Stimulated activated CD4-positive, alpha-beta T cell treated with anti-CD3 and anti-CD28 coated beads, TNF-alpha, amount 100 ng/mL, for 24 hours (primary cell): ENCODE measurements at regions not wholly inside any gene's neighbourhood (a gene's known extent, or its start where the extent isn't known, plus 50 kb on each side); places are given as distances from the start of the nearest gene placed in this dataset.

Experiments used
- DNase-seq, 3 experiments: peaks; one replicate each; pipeline ENCODE4 v3.0.0-alpha.2; 2020; ENCODE audit warnings: low read depth in 3 of 3

DNA sequence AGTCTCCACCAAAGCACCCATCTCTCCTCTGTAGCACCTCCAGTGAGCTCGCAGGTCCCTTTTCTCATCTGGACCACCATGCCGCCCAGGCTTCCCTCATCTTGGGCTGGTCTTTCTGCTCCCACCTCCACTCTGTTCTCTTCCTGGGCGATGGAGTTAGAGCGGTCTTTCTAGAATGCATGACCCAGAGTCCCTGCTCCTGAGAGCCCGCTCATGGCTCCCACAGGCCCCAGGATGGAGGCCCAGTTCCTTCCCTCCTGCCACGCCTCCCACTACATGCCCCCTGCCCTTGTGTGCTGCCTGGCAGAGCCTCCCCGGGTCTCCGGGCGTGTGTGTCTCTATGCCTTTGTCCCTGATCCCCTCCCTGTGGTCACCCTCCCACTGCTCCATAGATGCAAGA, 100.7 kb upstream of the RTL1 start:
- no peak for DNase-seq

DNA sequence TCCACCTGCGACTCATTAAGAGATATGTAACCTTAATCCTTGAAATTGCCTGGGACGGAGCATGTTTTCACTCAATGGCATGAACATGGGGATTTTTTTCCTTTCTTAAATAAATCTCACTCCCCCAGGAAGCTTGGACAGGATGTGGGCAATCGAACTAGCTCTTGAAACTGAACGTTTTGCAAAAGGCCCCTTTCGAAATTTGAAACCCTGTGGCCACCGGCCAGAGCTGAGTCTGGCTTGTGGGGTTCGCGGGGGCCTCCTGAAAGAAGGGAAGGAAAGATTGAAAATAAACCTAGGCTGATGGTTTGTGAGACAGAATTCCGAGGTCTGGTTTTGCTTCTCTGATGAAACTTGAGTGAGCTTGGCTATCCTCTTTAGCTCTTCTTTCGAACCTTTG, 101.4 kb upstream of the RTL1 start:
- no peak for DNase-seq

DNA sequence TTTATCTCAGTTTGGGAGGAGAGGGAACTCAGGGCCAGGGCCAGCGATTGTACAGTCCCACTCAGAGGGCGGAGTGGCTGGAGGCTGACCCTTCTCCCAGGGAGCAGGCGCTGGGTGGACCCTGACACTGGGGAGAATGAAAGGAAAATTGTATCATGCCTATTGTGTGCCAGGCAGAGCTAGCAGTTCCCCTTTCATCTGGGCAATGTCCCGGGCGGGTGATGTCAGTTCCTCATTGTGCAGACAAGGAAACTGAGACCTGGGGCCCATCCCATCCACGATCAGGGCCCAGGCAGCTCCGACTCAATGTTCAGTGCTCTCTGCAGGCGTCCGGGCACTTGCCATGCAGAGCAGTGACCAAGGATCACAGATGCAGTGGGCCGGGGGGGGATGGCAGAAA, 101.9 kb upstream of the RTL1 start:
- no peak for DNase-seq

DNA sequence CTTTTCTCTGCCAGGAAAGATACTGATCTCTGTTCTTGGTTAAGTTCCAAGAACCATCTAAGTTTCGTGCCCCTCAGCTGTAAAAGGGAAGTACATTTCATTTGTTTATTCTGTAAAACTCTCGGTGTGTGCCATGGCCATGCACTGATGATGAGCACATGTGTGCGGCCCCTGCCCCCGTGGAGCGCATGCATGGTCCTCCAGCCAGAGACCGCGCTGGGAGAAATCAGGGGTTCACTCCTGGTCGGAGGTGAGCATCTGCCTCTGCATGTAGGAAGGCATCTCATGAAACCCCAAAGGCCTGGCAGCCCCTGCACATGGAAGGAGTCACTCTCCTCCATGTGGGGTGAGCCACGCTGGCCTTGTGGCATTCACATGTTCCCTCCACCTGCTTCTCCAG, 102.5 kb upstream of the RTL1 start:
- no peak for DNase-seq

DNA sequence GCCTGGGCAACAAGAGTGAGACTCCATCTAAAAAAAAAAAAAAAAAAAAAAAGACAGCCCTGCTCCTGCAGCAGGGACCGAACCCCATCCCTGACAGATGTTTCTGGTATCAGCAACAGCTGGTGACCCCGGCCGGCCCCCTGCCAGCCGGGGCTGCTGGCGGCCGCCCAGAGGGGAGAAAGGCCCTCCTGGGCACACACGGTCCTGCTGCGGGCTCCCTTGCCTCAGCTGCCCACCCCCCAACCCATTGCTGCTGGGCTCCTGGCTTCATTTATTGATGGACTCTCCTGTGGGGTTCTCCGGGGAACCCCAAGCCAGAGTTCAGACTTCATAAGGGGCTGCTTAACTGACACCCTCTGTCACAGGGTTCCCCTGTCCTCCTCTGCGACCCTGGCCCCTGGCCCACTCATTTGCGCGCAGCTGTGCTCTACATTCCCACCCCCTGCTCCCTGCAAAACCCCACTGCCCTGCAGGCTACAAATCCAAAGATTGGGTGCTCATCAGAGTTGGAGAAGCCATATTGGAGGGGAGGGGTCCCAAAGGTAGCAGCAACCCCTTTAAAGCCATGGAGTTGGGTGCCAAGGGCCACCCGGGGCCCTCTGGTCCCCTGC, 103.6 kb upstream of the RTL1 start:
- DNase-seq, result no peak

- DNase-seq, result no peak
These were observed 104.2 kb upstream of the RTL1 start for GRCh38 chr14:101007765-101008164.

- DNase-seq, result no peak
These were observed 104.7 kb upstream of the RTL1 start for GRCh38 chr14:101008196-101008595.

GRCh38 chr14:101008631-101009336, 105.3 kb upstream of the RTL1 start:
- no peak for DNase-seq

DNA sequence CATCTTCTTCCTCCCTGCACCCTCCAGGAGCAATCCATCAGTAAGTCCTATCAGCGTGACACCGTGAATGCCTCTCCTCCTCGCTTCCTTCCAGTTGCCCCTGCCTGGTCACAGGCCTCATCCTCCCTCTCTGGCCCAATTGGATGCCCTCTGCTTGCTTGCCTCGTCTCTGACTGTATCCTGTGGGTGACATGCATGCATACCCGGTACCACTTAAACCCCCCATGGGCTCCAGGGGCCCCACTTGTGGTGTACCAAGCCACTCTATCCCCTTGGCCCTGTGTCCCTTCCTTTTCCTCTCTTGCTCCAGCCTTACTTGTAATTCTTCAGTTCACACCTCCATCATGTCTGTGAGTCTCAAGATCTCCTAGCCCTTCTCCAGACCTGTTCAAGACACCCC, 106.0 kb upstream of the RTL1 start:
- DNase-seq, result no peak

DNA sequence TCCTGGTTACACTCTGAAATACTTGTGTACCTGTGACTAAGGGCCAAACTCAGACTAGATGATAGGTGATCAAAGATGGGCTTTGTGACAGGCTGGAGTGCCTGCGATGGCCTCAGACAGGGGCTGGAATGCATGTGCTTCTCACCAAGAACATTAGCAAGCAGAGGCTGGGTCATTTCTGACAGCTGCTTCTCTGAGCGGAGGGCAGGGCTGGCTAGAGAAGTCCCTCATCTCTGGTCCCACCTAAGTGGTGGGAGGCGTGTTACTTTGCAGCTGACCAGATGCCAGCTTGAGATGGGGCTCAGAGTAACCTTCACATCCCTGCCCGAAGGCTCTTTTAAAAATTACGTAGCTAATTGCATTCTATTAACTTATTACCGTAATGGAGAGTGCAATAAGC, 106.8 kb upstream of the RTL1 start:
- DNase-seq, result no peak

- DNase-seq, result no peak
These were observed 107.3 kb upstream of the RTL1 start for GRCh38 chr14:101010835-101011234.

DNA sequence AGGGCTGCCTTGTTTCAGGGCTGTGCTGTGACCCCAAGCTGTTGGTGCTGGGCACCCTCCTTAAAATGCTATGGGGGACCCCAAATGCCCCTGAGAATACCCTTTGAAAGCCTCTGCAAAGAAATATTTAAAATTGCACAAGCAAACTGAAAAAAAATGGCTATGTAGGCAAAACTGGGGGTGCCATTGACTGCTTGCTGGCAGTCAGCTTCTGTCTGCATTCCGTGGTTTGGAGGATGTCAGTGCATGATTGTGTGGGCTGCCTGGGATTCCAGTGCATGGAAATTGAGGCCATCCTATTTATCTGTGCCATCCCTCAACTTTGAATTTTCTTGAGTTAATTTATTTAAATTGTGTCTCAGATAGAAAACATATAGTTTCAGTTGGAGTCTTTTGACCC, 113.7 kb upstream of the RTL1 start:
- no peak for DNase-seq

DNA sequence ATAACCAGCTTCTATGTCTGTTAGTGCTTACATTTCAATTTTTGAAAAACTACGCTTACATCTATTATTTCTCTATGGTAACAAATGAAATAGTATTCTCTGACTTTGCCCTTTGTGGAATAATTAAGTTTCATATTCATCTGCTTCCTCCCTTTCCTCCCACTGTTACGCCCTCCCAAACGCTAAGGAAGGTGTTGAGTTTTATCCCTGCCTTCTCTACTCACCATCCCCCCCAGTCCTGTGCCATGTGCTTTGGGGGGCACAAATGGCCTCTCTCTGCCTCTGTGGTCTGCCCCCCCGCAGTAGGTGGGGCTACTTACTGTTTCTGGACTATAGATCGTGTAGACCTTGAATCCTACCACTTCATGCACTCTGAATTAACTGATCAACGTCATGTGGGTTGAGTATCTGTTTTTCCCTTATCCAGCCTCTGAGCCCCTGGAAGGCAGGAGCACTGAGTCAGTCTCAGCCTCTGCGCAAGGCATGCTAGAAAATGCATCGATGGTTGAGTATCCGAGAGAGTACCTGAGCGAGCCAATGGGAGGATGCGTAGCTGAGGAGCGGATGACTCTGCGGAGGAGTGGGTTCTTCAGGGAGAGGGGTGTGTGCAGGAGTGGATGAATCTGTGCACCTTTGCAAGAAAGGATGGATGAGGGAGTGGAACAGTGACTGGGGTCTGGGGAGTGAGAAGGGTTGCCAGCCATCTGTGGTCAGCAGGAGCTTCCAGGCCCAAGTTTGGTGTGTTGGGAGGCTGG, 114.5 kb upstream of the RTL1 start:
- no peak for DNase-seq

DNA sequence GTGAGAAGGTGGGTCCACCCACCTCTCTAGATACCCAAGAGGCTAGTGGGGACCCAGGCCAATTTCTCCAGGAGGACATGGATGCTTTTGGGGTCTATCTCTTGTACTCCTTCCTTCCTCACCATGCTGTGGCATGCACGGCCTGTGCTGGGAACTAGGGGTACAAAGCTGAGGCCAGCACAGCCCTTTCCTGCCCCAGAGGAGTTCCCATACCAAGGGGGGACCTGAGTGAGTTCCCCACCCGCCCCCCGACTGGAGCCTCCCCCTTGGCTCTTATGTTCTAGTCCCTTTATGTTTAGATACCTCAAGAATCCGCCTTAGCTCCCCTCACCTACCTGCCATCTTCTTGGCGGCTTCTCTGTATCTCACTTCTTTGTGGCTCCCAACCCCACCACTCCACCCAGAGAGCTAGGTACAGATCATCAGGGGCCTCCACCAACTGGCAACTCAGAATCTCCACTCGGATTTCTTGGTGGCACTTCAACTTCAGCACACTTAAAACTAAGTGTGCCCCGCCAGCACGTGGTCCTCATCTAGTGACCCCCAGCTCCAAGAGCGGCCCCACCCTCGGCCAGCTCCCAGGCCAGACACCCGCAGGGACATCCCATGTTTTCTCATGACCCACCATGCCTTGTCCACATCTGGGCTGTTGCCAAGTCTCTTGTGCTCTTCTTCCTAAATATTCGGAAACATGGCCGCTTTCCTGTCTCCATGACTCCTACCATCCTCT, 115.2 kb upstream of the RTL1 start:
- DNase-seq, result no peak

DNA sequence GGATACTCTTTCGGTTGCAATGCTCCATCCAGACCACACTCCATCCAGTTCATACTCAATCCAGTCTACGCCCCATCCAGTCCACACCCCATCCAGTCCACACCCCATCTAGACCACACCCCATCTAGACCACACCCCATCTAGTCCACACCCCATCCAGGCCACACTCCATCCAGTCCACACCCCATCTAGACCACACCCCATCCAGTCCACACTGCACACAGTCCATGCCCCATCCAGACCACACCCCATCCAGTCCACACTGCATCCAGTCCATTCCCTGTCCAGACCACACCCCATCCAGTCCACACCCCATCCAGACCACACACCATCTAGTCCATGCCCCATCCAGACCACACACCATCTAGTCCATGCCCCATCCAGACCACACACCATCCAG, 116.0 kb upstream of the RTL1 start:
- DNase-seq, result no peak

GRCh38 chr14:101019990-101020710, 116.6 kb upstream of the RTL1 start:
- no peak for DNase-seq

DNA sequence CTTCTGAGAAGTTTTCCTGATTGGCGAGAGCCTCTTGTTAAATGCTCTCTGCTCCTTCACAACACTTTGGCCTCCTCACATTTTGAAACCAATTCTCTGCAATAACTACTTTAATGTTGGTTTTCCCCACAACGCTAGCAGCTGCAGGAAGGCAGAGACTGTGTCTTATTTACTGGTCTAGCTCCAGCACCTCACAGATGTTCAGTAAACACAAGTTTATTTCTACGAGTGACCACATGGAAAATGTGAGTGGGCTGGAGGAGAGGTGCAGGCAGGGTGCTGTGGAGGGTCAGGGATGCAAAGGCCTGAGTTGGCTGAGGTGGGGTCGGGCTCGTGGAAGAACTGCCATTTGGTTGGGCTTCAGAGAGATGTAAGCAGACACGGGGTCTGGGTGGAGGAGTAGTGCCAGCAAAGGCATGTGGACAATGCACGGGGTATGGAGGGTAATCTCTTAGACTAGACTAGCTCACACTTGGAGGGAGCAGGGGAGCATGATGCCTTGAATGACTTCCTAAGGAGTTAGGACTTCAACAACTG, 117.4 kb upstream of the RTL1 start:
- DNase-seq, result no peak

DNA sequence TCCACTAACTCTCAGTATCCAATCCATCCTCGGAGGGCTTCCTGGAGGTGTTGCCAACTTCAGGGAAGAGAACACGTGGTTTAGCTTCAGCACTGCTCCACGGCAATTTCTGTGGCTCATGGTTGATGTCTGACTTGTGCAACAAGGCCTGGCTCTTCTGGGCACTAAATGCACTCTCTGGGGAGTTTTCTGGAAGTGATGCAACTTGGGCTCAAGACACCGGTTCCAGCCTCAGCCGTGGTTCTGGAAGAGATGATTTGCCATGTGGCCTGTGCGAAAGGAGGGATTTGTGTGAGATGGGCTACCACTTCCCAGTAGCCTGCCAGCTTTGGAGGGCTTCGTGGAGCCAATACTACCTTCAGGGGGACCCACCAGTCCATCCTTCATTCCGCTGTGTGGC, 118.6 kb upstream of the RTL1 start:
- DNase-seq, result no peak

- DNase-seq, result no peak
These were observed 119.5 kb upstream of the RTL1 start for GRCh38 chr14:101022916-101023435.

DNA sequence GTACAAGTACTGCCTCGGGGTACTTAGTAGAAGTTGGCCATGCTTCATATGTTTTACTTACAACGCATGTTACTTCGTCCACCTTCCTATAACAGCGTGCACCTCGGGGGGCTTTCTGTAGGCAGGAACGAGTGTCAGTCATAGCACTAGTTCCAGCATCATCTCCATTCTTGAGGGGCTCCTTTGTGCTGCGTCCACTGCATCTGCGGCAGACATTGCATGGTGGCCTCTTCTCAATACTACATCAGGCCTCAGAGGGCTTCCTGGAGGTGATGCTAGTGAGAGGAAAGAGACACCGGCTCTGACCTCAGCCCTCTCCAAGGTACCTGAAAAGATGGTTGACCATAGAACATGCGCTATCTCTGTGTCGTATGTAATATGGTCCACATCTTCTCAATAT, 121.2 kb upstream of the RTL1 start:
- no peak for DNase-seq

DNA sequence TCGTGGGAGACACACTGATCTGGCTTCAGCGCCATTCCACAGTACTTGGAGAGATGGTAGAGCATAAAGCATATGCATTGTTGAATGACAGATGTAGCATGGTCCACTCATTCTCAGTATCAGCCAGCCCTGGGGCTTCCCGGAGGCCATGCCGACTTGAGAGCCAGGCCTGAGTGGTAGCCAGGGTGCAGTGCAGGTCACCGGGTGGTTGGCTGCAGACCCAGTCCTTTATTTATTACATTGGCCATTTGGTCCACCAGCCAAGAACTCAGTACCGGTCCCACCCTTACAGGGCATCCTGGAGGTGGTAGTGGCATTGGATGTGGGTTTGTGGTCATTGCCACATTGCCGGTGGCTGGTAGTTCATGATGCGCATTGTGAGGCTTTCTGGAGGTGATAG, 121.6 kb upstream of the RTL1 start:
- no peak for DNase-seq
